ENCODE measurements at regions not wholly inside any gene's neighbourhood (a gene's known extent, or its start where the extent isn't known, plus 50 kb on each side); places are given as distances from the start of the nearest gene placed in this dataset.

GRCh38 chr15:39529457-39529856 lies 51.4 kb upstream of the THBS1 start:
- H3K27me3 ChIP-seq = no peaks in the 10 kb centered on the region
- peaks cover 3 to 14% (median 3%) of the 10 kb centered on the region in 3 donors for H3K4me1 ChIP-seq
- H3K4me3 ChIP-seq = no peak overlapping the region
- no peaks in the 10 kb centered on the region for H3K9me3 ChIP-seq
- H3K27ac ChIP-seq = no peak overlapping the region
- H3K36me3 ChIP-seq = no peaks in the 10 kb centered on the region
- no peak for DNase-seq
- TF ChIP-seq CTCF (IDR thresholded peaks at IDR 0.05) (no peak), POLR2A (IDR thresholded peaks at IDR 0.05) (no peak)
- intact Hi-C loops (cut with DNase I) = no loop called here
- 84 to 90% methylated on average over 4 of the region's 4 CpGs for WGBS, 2 donors

- no peaks in the 10 kb centered on the region for H3K27me3 ChIP-seq
- H3K4me1 ChIP-seq = peaks cover 3 to 20% (median 3%) of the 10 kb centered on the region in 3 donors
- peak overlapping the region in 2 of 4 donors; percentile 3 to 57 for H3K27ac ChIP-seq
- TF ChIP-seq POLR2A (IDR thresholded peaks at IDR 0.05) (no peak), CTCF (IDR thresholded peaks at IDR 0.05) (no peak)
- WGBS, 2 donors = 51 to 60% methylated on average over 7 of the region's 7 CpGs
- intact Hi-C loops (cut with DNase I) = no loop called here
- no peak for DNase-seq
- H3K36me3 ChIP-seq = no peaks in the 10 kb centered on the region
- no peak overlapping the region for H3K4me3 ChIP-seq
- H3K9me3 ChIP-seq = no peaks in the 10 kb centered on the region
These were observed 50.2 kb upstream of the THBS1 start for GRCh38 chr15:39530480-39531342.

All from esophagus squamous epithelium (tissue), 5 donors.